ENCODE measurements at regions not wholly inside any gene's neighbourhood (a gene's known extent, or its start where the extent isn't known, plus 50 kb on each side); places are given as distances from the start of the nearest gene placed in this dataset.
A peak's percentile ranks its signal among the peaks of the same experiment; 100 is the strongest.
"Not testable (repeated sequence)": the region's sequence is repeated elsewhere in the genome, so short reads cannot be mapped to it uniquely, and the experiment has no call there.

GRCh38 chr5:124179819-124180218 lies 566.6 kb downstream of the ZNF608 start:
- ATAC-seq (no peak), DNase-seq (no peak)
- H3K9me3 ChIP-seq = no peaks in the 10 kb centered on the region
- peaks cover 4% of the 10 kb centered on the region for H3K4me1 ChIP-seq (ENCODE audit: low read depth)
- no peak overlapping the region for H3K4me3 ChIP-seq
- intact Hi-C loops (cut with DNase I, micrococcal nuclease) = no loop called here
- H3K36me3 ChIP-seq (ENCODE audit: low read depth) = no peaks in the 10 kb centered on the region
- no peak for TF ChIP-seq CTCF (IDR thresholded peaks at IDR 0.05)

- no peak for TF ChIP-seq CTCF (IDR thresholded peaks at IDR 0.05)
- Histone ChIP-seq H3K36me3 (ENCODE audit: low read depth) (no peaks in the 10 kb centered on the region), H3K4me3 (no peak overlapping the region), H3K9me3 (no peaks in the 10 kb centered on the region), H3K4me1 (ENCODE audit: low read depth) (peaks cover 4% of the 10 kb centered on the region)
- ATAC-seq (no peak), DNase-seq (no peak)
- intact Hi-C loops (cut with DNase I, micrococcal nuclease) = no loop called here
Observed at GRCh38 chr5:124178050-124178449, 568.4 kb downstream of the ZNF608 start.

GRCh38 chr5:124176692-124177091 lies 569.7 kb downstream of the ZNF608 start:
- peak; percentile 30 for ATAC-seq
- Histone ChIP-seq H3K9me3 (peaks cover 10% of the 10 kb centered on the region), H3K36me3 (ENCODE audit: low read depth) (no peaks in the 10 kb centered on the region), H3K4me1 (ENCODE audit: low read depth) (no peaks in the 10 kb centered on the region), H3K4me3 (no peak overlapping the region)
- no peak for TF ChIP-seq CTCF (IDR thresholded peaks at IDR 0.05)
- peak in 1 of 3 donors; percentile 24 for DNase-seq
- intact Hi-C loops (cut with DNase I, micrococcal nuclease) = no loop called here

- Histone ChIP-seq H3K36me3 (ENCODE audit: low read depth) (no peaks in the 10 kb centered on the region), H3K9me3 (peaks cover 18% of the 10 kb centered on the region), H3K4me1 (ENCODE audit: low read depth) (no peaks in the 10 kb centered on the region), H3K4me3 (no peak overlapping the region)
- intact Hi-C loops (cut with DNase I, micrococcal nuclease) = no loop called here
- DNase-seq = no peak
- no peak for ATAC-seq
- no peak for TF ChIP-seq CTCF (IDR thresholded peaks at IDR 0.05)
Observed at GRCh38 chr5:124173386-124173785, 573.1 kb downstream of the ZNF608 start.

- no peak for TF ChIP-seq CTCF (IDR thresholded peaks at IDR 0.05)
- Histone ChIP-seq H3K4me1 (ENCODE audit: low read depth) (no peaks in the 10 kb centered on the region), H3K9me3 (peaks cover 18% of the 10 kb centered on the region), H3K36me3 (ENCODE audit: low read depth) (no peaks in the 10 kb centered on the region), H3K4me3 (no peak overlapping the region)
- ATAC-seq (no peak), DNase-seq (no peak)
- intact Hi-C loops (cut with DNase I, micrococcal nuclease) = no loop called here
Observed at GRCh38 chr5:124172389-124173003, 573.9 kb downstream of the ZNF608 start.

GRCh38 chr5:124168093-124168492 lies 578.3 kb downstream of the ZNF608 start:
- DNase-seq; H3K4me3 ChIP-seq; intact Hi-C loops (cut with DNase I, micrococcal nuclease); H3K4me1 ChIP-seq (ENCODE audit: low read depth); ATAC-seq; H3K36me3 ChIP-seq (ENCODE audit: low read depth): not testable (repeated sequence)
- H3K9me3 ChIP-seq = peaks cover 18% of the 10 kb centered on the region

All from mucosa of descending colon (tissue), 3 donors.